MM.1S (cell line): ENCODE measurements at regions not wholly inside any gene's neighbourhood (a gene's known extent, or its start where the extent isn't known, plus 50 kb on each side); places are given as distances from the start of the nearest gene placed in this dataset.
A peak's percentile ranks its signal among the peaks of the same experiment; 100 is the strongest.

ENCODE experiments used
- DNase-seq: peaks from one replicate; pipeline ENCODE4 v3.0.0-alpha.2; 2015
- H2AFZ ChIP-seq: fragments of 300-600 bp; sonication (generic); 2 replicates; pipeline ENCODE4 v1.6.0; 2016; ENCODE audit warnings: antibody characterized with exemption, low read length
- H3F3A ChIP-seq: fragments of 300-600 bp; sonication (generic); 2 replicates; pipeline ENCODE4 v1.6.1; 2016; ENCODE audit warnings: mild to moderate bottlenecking, antibody characterized with exemption, low read length, moderate library complexity, mixed read lengths; ENCODE audit not compliant: insufficient read depth
- H3K27ac ChIP-seq: fragments of 300-600 bp; sonication (generic); 2 replicates; pipeline ENCODE4 v1.5.1; 2016; ENCODE audit warnings: mild to moderate bottlenecking, low read length
- H3K27me3 ChIP-seq: fragments of 300-600 bp; sonication (generic); replicated peaks from 2 replicates; pipeline ENCODE4 v1.6.0; 2016; ENCODE audit warnings: low read length; ENCODE audit not compliant: insufficient read depth
- H3K36me3 ChIP-seq: fragments of 300-600 bp; sonication (generic); replicated peaks from 2 replicates; pipeline ENCODE4 v1.6.1; 2016; ENCODE audit warnings: mild to moderate bottlenecking, low read length, mixed read lengths; ENCODE audit not compliant: insufficient read depth
- H3K4me1 ChIP-seq: fragments of 300-600 bp; sonication (generic); 2 replicates; pipeline ENCODE4 v1.6.1; 2016; ENCODE audit warnings: low read length, mixed read lengths
- H3K4me2 ChIP-seq: fragments of 300-600 bp; sonication (generic); 2 replicates; pipeline ENCODE4 v1.6.0; 2016; ENCODE audit warnings: low read depth, low read length
- H3K4me3 ChIP-seq: fragments of 300-600 bp; sonication (generic); 2 replicates; pipeline ENCODE4 v1.5.1; 2016; ENCODE audit warnings: low read length, mixed read lengths
- H3K79me2 ChIP-seq: fragments of 300-600 bp; sonication (generic); 2 replicates; pipeline ENCODE4 v1.6.1; 2016; ENCODE audit warnings: mixed run types, low read length, mixed read lengths
- H3K9ac ChIP-seq: fragments of 300-600 bp; sonication (generic); 2 replicates; pipeline ENCODE4 v1.6.1; 2016; ENCODE audit warnings: low read length, mixed read lengths
- H3K9me2 ChIP-seq: fragments of 300-600 bp; sonication (generic); replicated peaks from 2 replicates; pipeline ENCODE4 v1.6.1; 2016; ENCODE audit warnings: mild to moderate bottlenecking, low read length, mixed read lengths; ENCODE audit not compliant: insufficient read depth
- H3K9me3 ChIP-seq: fragments of 300-600 bp; sonication (generic); replicated peaks from 2 replicates; pipeline ENCODE4 v1.6.1; 2016; ENCODE audit warnings: mild to moderate bottlenecking, low read length, mixed read lengths; ENCODE audit not compliant: insufficient read depth
- H4K20me1 ChIP-seq: fragments of 300-600 bp; sonication (generic); 2 replicates; pipeline ENCODE4 v1.6.1; 2016; ENCODE audit warnings: mild to moderate bottlenecking, low read length, moderate library complexity, mixed read lengths; ENCODE audit not compliant: insufficient read depth
- CTCF ChIP-seq: fragments of 300-600 bp; sonication (generic); IDR thresholded peaks from 2 replicates; pipeline ENCODE4 v1.5.1; 2016; ENCODE audit warnings: antibody characterized with exemption, low read length, mixed read lengths
- EZH2 ChIP-seq: fragments of 300-600 bp; sonication (generic); optimal IDR thresholded peaks from 2 replicates; pipeline ENCODE3; 2017; ENCODE audit warnings: low read depth, mild to moderate bottlenecking, antibody characterized with exemption, low read length, mixed read lengths
- EZH2phosphoT487 ChIP-seq: fragments of 300-600 bp; sonication (generic); IDR thresholded peaks from 2 replicates; pipeline ENCODE4 v1.6.1; 2018; ENCODE audit warnings: antibody characterized with exemption, low read length

GRCh38 chr2:185608799-185609198 is 129.8 kb upstream of the FSIP2 start:
- no peaks in the 10 kb centered on the region; the same call in 1 of the 2 replicates for H3K4me1 ChIP-seq
- peak overlapping the region; percentile 29 for H2AFZ ChIP-seq
- H3K4me2 ChIP-seq: no peak overlapping the region
- no peak overlapping the region for H3K27ac ChIP-seq
- TF ChIP-seq EZH2 (no peak), EZH2phosphoT487 (no peak), CTCF (peak; percentile 75)
- H3K79me2 ChIP-seq: no peaks in the 10 kb centered on the region
- H3K27me3 ChIP-seq: no peaks in the 10 kb centered on the region
- no peak overlapping the region; the same call in 1 of the 2 replicates for H3K9ac ChIP-seq
- DNase-seq: peak; percentile 80
- no peaks in the 10 kb centered on the region for H3K9me3 ChIP-seq
- no peaks in the 10 kb centered on the region for H4K20me1 ChIP-seq
- H3K36me3 ChIP-seq: no peaks in the 10 kb centered on the region
- no peaks in the 10 kb centered on the region for H3K9me2 ChIP-seq
- H3K4me3 ChIP-seq: no peak overlapping the region
- H3F3A ChIP-seq: no peaks in the 10 kb centered on the region

- H3K9me2 ChIP-seq: no peaks in the 10 kb centered on the region
- H4K20me1 ChIP-seq: no peaks in the 10 kb centered on the region
- H3K9me3 ChIP-seq: no peaks in the 10 kb centered on the region
- no peaks in the 10 kb centered on the region; the same call in 1 of the 2 replicates for H3K4me1 ChIP-seq
- no peak for DNase-seq
- no peak overlapping the region for H3K9ac ChIP-seq
- H3K27me3 ChIP-seq: no peaks in the 10 kb centered on the region
- no peak overlapping the region for H3K27ac ChIP-seq
- H3K79me2 ChIP-seq: no peaks in the 10 kb centered on the region
- no peak overlapping the region for H2AFZ ChIP-seq
- TF ChIP-seq EZH2phosphoT487 (no peak), CTCF (no peak), EZH2 (no peak)
- H3K4me3 ChIP-seq: no peak overlapping the region
- H3K4me2 ChIP-seq: no peak overlapping the region
- no peaks in the 10 kb centered on the region for H3F3A ChIP-seq
- H3K36me3 ChIP-seq: no peaks in the 10 kb centered on the region
Measured at GRCh38 chr2:185610301-185610700, 128.3 kb upstream of the FSIP2 start.

- H3K4me2 ChIP-seq: no peak overlapping the region
- TF ChIP-seq EZH2phosphoT487: no peak
- no peaks in the 10 kb centered on the region for H3F3A ChIP-seq
- H4K20me1 ChIP-seq: no peaks in the 10 kb centered on the region
- H3K36me3 ChIP-seq: no peaks in the 10 kb centered on the region
- no peaks in the 10 kb centered on the region for H3K9me2 ChIP-seq
- H3K79me2 ChIP-seq: no peaks in the 10 kb centered on the region
- H3K27ac ChIP-seq: no peak overlapping the region
- H3K27me3 ChIP-seq: no peaks in the 10 kb centered on the region
- H3K4me1 ChIP-seq: peaks cover 8% of the 10 kb centered on the region
- no peak overlapping the region for H3K9ac ChIP-seq
- H2AFZ ChIP-seq: no peak overlapping the region
- no peaks in the 10 kb centered on the region for H3K9me3 ChIP-seq
- DNase-seq: no peak
- no peak overlapping the region for H3K4me3 ChIP-seq
Measured at GRCh38 chr2:185618625-185619024, 120.0 kb upstream of the FSIP2 start.

GRCh38 chr2:185625604-185626003 is 113.0 kb upstream of the FSIP2 start:
- Histone ChIP-seq H3K9ac (peak overlapping the region; percentile 46; the same call in 1 of the 2 replicates), H3K9me3 (no peaks in the 10 kb centered on the region), H3K4me1 (peaks cover 26% of the 10 kb centered on the region), H3K27ac (peak overlapping the region; percentile 91), H3K79me2 (no peaks in the 10 kb centered on the region), H3K4me2 (peak overlapping the region; percentile 69), H4K20me1 (no peaks in the 10 kb centered on the region), H3K36me3 (no peaks in the 10 kb centered on the region), H3F3A (peaks cover 9% of the 10 kb centered on the region), H3K9me2 (no peaks in the 10 kb centered on the region), H3K27me3 (no peaks in the 10 kb centered on the region), H3K4me3 (peak overlapping the region; percentile 40), H2AFZ (peak overlapping the region; percentile 54)
- peak; percentile 65 for DNase-seq
- TF ChIP-seq EZH2 (no peak), EZH2phosphoT487 (no peak)
